ENCODE measurements at regions not wholly inside any gene's neighbourhood (a gene's known extent, or its start where the extent isn't known, plus 50 kb on each side); places are given as distances from the start of the nearest gene placed in this dataset.

DNA sequence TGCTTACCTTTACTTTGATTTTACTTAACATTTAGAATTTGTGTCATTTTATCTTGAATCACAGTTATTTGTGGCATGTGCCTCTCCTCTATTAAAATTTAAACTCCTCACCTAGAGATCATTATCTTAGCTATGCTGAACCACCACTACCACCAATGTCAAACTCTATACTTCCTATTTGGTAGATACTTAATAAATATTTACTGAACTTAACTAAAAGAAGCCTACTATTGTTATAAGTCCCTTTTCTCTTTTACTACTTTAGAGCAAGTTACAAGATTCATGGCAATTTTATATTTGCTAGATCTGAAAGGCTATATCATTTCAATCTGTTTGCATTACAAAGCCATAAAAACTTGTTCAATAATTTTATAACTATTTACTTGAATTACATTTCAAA, 273.3 kb upstream of the CCNH start:
- TF ChIP-seq, protein P1, sequence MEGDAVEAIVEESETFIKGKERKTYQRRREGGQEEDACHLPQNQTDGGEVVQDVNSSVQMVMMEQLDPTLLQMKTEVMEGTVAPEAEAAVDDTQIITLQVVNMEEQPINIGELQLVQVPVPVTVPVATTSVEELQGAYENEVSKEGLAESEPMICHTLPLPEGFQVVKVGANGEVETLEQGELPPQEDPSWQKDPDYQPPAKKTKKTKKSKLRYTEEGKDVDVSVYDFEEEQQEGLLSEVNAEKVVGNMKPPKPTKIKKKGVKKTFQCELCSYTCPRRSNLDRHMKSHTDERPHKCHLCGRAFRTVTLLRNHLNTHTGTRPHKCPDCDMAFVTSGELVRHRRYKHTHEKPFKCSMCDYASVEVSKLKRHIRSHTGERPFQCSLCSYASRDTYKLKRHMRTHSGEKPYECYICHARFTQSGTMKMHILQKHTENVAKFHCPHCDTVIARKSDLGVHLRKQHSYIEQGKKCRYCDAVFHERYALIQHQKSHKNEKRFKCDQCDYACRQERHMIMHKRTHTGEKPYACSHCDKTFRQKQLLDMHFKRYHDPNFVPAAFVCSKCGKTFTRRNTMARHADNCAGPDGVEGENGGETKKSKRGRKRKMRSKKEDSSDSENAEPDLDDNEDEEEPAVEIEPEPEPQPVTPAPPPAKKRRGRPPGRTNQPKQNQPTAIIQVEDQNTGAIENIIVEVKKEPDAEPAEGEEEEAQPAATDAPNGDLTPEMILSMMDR (IDR thresholded peaks at IDR 0.05; ENCODE audit: insufficient read depth, missing control alignments): no peak
- FAIRE-seq: no peak
- DNase-seq (ENCODE audit: insufficient read length, low spot score): no peak

DNA sequence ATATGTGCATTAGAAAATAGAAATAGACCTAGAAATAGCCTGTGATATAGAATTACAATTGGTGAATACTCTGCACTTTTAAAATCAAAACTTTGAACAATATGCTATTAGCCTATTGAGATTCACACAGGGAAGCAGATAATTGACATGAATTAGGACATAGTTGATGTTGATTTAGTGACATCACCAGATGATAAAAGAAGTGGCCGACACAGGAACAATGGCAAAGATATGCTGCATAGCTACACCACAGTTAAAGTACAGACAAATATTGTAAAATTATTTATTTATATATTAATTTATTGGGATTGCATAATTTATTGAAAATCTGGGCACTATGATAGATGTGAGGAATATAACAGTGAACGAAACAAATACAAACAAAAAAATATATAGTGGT, 261.5 kb upstream of the CCNH start:
- DNase-seq (ENCODE audit: insufficient read length, low spot score) (no peak), FAIRE-seq (no peak)
- TF ChIP-seq, protein P1 (IDR thresholded peaks at IDR 0.05; ENCODE audit: insufficient read depth, missing control alignments): no peak

DNA sequence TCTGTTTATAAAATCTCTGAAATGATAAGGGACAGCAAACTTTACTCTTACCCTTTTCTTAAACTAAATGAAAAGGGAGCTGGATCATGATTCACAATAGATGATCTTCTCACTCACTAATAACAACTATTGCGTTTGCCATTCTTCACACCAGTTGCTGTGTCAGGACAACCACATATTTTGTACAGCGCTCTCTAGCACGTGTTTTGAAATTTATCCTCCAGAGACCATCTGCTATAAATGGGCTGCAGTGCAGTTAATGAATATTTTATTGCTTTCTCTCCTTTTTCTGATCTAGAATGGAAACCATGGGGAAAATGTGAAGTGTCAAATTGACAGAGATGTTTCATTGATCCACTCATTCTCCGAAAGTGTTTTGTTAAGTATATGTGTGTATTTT, 258.4 kb upstream of the CCNH start:
- FAIRE-seq (no peak), DNase-seq (ENCODE audit: insufficient read length, low spot score) (no peak)
- TF ChIP-seq, protein P1 (IDR thresholded peaks at IDR 0.05; ENCODE audit: insufficient read depth, missing control alignments): no peak

DNA sequence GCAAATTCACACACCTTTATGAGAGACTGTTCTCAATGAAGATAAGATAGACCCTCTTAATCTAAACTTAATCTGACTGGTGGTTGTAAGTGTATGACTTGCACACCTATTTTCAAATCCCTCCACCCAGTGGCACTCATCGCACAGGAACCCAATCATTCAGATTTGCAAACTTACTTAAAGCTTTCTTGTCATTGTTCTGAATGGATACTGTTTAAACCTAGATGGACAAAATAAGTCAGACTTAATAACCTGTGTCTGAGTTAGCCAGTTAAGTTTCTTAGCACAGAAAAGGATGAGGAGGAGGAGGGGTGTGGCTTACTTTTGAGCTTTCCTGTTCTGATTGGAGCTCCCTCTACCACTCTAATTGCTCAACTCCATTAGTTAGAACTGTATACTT, 252.4 kb upstream of the CCNH start:
- FAIRE-seq (peak; percentile 32), DNase-seq (ENCODE audit: insufficient read length, low spot score) (no peak)
- TF ChIP-seq, protein P1 (IDR thresholded peaks at IDR 0.05; ENCODE audit: insufficient read depth, missing control alignments): no peak

DNA sequence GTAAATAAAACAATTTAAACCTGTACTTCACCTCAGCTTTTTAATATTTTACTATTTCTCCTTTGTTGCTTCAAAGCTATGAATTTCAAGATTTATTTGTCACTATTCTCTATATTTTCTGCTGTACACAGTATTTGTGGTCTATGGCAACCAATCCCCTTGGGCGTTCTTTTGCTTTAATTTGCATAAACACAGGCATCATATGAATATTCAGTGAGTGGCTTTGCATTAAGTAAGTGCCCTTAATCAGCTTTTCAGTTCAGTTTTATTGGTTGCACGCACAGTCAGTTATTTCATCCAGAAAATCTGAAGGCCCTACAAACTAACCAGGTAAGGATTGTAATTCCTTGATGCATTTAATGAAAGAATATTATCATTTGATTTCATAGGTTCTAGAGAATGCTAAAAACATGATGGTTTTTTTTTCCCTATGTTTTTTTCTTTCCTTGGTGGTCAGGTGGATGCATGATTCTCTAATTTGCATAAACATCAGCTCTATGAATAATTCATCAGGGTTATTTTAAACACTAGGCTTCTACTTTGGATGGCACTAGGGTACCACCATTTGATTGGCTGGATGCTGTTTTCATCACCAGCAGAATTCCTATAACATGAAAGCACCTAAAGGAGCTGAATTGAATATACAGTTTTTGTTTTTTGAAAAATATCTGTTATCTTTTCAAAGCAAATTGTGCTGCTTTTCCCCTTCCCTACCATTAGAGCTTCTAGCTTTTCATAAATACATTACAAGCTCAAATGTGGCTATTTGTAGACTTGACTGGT, 249.2 kb upstream of the CCNH start:
- DNase-seq (ENCODE audit: insufficient read length, low spot score) (no peak), FAIRE-seq (no peak)
- TF ChIP-seq, protein P1 (IDR thresholded peaks at IDR 0.05; ENCODE audit: insufficient read depth, missing control alignments): no peak

DNA sequence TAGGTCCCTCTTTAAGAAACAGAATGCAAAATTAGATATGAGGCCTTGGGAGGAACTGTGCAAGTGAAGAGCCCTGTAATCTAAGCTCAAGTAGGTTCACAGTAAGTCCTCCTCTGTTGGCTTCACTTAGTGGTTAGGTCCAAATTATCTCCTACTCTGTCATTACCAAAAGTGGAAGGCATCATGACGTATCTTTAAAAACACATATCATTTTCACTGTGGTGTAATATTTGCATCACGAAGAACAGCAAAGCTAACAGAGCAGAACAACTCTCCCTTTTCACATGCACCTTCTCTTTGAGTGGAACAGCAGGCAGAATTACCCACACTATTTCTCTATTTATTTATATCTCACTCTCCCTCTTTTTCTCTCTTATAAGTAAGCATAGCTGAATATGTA, 240.5 kb upstream of the CCNH start:
- FAIRE-seq (peak; percentile 29), DNase-seq (ENCODE audit: insufficient read length, low spot score) (no peak)
- TF ChIP-seq, protein P1 (IDR thresholded peaks at IDR 0.05; ENCODE audit: insufficient read depth, missing control alignments): no peak

DNA sequence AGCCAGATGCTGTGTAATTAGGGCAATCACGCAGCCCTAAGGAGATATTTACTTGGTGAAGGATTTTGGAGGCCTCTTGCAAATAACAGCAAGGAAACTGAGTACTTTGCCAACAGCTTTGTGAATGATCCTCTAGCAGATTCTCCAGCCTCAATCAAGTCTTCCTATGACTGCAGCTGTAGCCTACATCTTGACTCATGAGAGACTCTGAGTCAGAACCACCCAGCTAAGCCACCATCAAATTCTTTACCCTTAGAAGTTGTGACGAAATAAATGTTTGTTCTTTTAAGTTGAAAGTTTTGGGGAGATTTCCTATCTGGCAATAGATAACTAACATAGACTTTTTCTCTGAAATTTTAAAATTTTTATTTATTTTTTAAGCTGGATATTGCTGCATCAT, 237.6 kb upstream of the CCNH start:
- FAIRE-seq (peak; percentile 6), DNase-seq (ENCODE audit: insufficient read length, low spot score) (no peak)
- TF ChIP-seq, protein P1 (IDR thresholded peaks at IDR 0.05; ENCODE audit: insufficient read depth, missing control alignments): no peak

Measured in D721Med (cell line).